ENCODE measurements at regions not wholly inside any gene's neighbourhood (a gene's known extent, or its start where the extent isn't known, plus 50 kb on each side); places are given as distances from the start of the nearest gene placed in this dataset.

DNA sequence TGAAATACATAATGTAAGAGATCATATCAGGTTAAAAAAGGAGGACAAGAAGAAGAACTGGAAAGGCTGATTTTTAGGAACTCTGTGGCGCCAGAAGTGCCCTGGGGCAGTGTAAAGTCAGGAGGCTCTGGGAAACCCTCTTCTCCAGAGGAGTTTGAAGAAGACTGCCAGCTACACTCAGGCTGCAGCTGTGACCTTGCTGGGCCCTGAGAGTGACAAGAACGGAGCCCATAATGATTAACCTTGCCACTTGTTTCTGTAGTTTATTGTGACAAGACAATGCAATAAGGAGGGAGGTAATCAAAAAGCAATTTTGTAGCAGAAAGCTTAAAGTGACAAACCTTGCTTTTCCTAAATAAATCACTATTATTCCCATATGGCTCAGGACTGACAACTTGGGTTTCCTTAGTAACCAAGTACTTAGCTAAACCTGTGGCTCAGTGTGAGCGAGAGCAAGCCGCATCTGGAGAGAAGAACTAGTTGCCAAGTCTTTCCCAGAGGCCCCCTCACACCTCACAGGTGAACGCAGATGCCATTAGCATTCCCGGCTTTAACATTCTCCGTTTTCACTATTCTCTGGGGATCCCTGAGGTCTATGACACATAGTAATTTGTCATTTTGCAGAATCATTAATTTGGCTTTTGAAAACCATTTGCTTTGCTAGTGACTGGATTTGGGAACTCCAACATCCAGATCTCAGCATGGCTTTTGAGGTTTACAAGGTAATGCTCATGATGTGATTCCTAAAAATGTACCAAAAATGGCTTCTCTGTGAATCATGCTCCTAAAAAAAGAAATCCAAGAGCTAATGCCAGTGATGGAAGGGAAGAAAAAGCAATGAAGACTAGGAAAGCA lies 115.9 kb downstream of the OMA1 start:
- H3K27ac Mint-ChIP-seq (ENCODE audit: unreplicated experiment): no peak overlapping the region
- TF ChIP-seq, protein P1, sequence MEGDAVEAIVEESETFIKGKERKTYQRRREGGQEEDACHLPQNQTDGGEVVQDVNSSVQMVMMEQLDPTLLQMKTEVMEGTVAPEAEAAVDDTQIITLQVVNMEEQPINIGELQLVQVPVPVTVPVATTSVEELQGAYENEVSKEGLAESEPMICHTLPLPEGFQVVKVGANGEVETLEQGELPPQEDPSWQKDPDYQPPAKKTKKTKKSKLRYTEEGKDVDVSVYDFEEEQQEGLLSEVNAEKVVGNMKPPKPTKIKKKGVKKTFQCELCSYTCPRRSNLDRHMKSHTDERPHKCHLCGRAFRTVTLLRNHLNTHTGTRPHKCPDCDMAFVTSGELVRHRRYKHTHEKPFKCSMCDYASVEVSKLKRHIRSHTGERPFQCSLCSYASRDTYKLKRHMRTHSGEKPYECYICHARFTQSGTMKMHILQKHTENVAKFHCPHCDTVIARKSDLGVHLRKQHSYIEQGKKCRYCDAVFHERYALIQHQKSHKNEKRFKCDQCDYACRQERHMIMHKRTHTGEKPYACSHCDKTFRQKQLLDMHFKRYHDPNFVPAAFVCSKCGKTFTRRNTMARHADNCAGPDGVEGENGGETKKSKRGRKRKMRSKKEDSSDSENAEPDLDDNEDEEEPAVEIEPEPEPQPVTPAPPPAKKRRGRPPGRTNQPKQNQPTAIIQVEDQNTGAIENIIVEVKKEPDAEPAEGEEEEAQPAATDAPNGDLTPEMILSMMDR (IDR thresholded peaks at IDR 0.05): no peak
- H3K9me3 Mint-ChIP-seq (ENCODE audit: unreplicated experiment): peaks cover 4% of the 10 kb centered on the region
- DNase-seq (ENCODE audit: extremely low spot score, unreplicated experiment): no peak
- no peak overlapping the region for H3K4me3 Mint-ChIP-seq (ENCODE audit: unreplicated experiment)
- no peaks in the 10 kb centered on the region for H3K36me3 Mint-ChIP-seq (ENCODE audit: unreplicated experiment)
- no peaks in the 10 kb centered on the region for H3K4me1 Mint-ChIP-seq (ENCODE audit: unreplicated experiment)
- H3K27me3 Mint-ChIP-seq (ENCODE audit: unreplicated experiment): peaks cover 3% of the 10 kb centered on the region

DNA sequence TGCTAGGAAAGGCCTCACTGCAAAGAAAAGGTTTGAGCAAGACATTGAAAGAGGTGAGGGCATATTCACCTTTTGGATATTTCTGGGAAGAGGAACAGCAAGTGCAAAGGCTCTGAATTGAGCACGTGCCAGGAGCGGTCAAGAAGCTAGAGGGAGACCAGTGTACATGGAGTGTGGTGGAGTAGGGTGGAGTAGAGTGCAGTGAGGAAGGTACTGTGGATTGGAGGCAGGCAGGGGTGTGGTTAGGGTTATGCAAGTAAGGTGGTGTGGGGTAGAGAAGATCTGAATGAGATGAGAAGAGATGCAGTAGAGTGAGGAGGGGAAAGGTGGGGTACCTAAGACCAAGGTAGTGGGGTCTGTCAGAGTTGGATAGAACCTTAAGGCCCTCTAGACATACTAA lies 119.6 kb downstream of the OMA1 start:
- no peaks in the 10 kb centered on the region for H3K4me1 Mint-ChIP-seq (ENCODE audit: unreplicated experiment)
- H3K27ac Mint-ChIP-seq (ENCODE audit: unreplicated experiment): no peak overlapping the region
- peaks cover 4% of the 10 kb centered on the region for H3K9me3 Mint-ChIP-seq (ENCODE audit: unreplicated experiment)
- no peak overlapping the region for H3K4me3 Mint-ChIP-seq (ENCODE audit: unreplicated experiment)
- H3K27me3 Mint-ChIP-seq (ENCODE audit: unreplicated experiment): peaks cover 3% of the 10 kb centered on the region
- TF ChIP-seq, protein P1 (IDR thresholded peaks at IDR 0.05): no peak
- DNase-seq (ENCODE audit: extremely low spot score, unreplicated experiment): no peak
- H3K36me3 Mint-ChIP-seq (ENCODE audit: unreplicated experiment): no peaks in the 10 kb centered on the region

DNA sequence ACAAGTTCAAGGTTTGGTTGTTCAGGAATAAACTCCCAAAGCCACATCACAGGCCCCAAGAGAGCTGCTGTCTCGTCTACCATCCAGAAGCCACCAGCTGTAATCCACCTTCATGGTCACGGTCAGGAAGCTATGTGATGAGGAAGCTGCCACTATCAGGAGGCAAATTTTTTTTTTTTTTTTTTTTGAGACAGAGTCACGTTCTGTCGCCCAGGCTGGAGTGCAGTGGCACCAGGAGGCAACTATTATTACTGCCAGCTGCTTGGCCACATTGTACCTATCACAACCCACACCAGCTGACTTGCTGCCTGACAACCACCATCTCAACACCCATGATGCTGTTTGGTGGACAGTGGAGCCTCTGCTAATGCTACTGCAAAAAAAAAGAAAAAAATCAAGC lies 124.1 kb downstream of the OMA1 start:
- DNase-seq (ENCODE audit: extremely low spot score, unreplicated experiment): no peak
- Mint-ChIP-seq H3K4me3 (ENCODE audit: unreplicated experiment) (no peak overlapping the region), H3K36me3 (ENCODE audit: unreplicated experiment) (no peaks in the 10 kb centered on the region), H3K9me3 (ENCODE audit: unreplicated experiment) (peaks cover 4% of the 10 kb centered on the region), H3K27ac (ENCODE audit: unreplicated experiment) (no peak overlapping the region), H3K4me1 (ENCODE audit: unreplicated experiment) (no peaks in the 10 kb centered on the region), H3K27me3 (ENCODE audit: unreplicated experiment) (peaks cover 8% of the 10 kb centered on the region)
- TF ChIP-seq, protein P1 (IDR thresholded peaks at IDR 0.05): no peak

DNA sequence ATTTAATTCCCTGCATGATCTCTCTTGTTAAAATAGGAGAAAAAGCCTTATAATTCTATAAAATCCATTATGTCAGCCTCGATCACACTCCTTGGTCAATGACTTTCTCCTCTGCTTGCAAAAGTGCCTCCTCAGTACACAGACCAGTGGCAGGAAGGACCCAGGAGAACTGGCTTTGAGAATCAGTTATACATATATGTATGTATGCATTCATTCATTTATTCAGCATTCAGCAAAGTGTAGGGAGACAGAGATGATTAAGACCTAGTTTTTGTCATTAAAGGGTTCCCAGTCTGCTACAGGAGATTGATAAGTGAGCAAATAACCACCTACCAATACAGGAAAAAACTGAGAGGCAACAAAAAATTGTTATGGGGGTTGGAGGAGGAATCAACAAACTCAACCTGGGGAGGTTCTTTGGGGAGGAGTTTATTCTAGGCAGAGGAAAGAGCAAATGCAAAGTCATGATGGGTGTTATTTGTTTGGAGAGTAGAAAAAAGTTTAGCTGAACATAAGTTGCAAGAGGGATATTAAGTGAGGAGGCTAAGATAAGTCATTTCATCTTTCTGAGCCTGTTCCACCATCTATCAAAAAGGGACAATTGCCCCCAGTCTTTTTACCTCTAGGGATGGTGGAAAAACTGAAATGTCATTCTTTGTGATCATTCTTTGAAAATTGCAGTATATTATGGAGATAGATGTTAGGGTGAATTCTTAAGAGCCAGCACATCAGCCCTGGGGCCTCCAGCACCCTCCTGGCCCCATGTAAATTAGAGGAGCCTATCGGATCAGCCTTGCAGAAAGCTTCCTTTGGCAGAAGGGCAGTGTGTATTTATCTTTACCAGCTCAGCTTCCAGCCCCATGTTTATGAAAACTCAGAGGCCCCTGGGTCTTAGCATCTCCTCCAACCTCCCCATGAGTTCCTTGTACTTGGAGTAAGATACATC lies 128.0 kb downstream of the OMA1 start:
- Mint-ChIP-seq H3K4me1 (ENCODE audit: unreplicated experiment) (no peaks in the 10 kb centered on the region), H3K36me3 (ENCODE audit: unreplicated experiment) (no peaks in the 10 kb centered on the region), H3K4me3 (ENCODE audit: unreplicated experiment) (no peak overlapping the region), H3K27ac (ENCODE audit: unreplicated experiment) (no peak overlapping the region), H3K9me3 (ENCODE audit: unreplicated experiment) (no peaks in the 10 kb centered on the region), H3K27me3 (ENCODE audit: unreplicated experiment) (peaks cover 8% of the 10 kb centered on the region)
- TF ChIP-seq, protein P1 (IDR thresholded peaks at IDR 0.05): no peak
- DNase-seq (ENCODE audit: extremely low spot score, unreplicated experiment): no peak

Measured in osteocyte (in vitro differentiated cells).